Fibroblast of pulmonary artery (primary cell): ENCODE measurements at regions not wholly inside any gene's neighbourhood (a gene's known extent, or its start where the extent isn't known, plus 50 kb on each side); places are given as distances from the start of the nearest gene placed in this dataset.
"Not testable (repeated sequence)": the region's sequence is repeated elsewhere in the genome, so short reads cannot be mapped to it uniquely, and the experiment has no call there.

Experiments used
- DNase-seq: peaks from one replicate; pipeline ENCODE4 v3.0.0-alpha.2; 2010; ENCODE audit warnings: low read depth
- H3K4me3 ChIP-seq: replicated peaks from 2 replicates; pipeline ENCODE4 v1.5.1; 2011; ENCODE audit warnings: low read depth, mild to moderate bottlenecking, control low read depth, low read length, moderate library complexity
- CTCF ChIP-seq: IDR thresholded peaks from 2 replicates; pipeline ENCODE4 v1.5.1; 2011; ENCODE audit warnings: mild to moderate bottlenecking, control low read depth, low read length, inconsistent platforms; ENCODE audit errors: missing control alignments

- no peak for DNase-seq
- H3K4me3 ChIP-seq = no peak overlapping the region
- TF ChIP-seq CTCF = no peak
Observed at GRCh38 chr9:110021891-110022290, 186.1 kb downstream of the C9orf152 start.

- H3K4me3 ChIP-seq, DNase-seq: not testable (repeated sequence)
Observed at GRCh38 chr9:110023221-110023620, 184.7 kb downstream of the C9orf152 start.

DNA sequence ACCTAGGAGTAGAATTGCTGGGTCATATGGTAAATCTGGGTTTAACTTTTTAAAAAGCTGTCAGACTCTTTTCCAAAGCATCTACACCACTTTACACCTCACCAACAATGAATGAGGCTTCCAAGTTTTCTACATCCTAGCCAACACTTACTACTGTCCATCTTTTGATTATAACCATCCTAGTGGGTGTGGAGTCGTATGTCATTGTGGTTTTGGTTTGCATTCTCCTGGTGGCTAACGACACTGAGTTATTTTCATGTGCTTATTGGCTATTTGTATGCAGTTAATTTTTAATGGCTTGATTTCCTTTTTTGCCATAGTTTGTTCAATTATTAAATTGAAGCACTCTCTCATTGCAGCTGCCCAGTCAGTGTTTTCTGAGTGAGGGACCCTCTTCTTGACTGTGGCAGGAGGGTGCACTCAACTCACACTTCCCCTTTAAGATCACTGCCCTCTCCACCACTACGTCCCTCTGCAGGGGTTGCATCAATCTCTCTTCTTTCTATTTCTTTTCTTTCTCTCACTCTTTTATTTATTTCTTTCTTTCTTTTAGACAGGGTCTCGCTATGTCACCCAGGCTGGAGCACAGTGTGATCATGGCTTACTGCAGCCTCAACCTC lies 182.3 kb downstream of the C9orf152 start:
- no peak for TF ChIP-seq CTCF
- H3K4me3 ChIP-seq = no peak overlapping the region
- DNase-seq = no peak

GRCh38 chr9:110027671-110028081 lies 180.3 kb downstream of the C9orf152 start:
- no peak for TF ChIP-seq CTCF
- DNase-seq = peak; percentile 92
- no peak overlapping the region for H3K4me3 ChIP-seq

GRCh38 chr9:110028271-110028670 lies 179.7 kb downstream of the C9orf152 start:
- no peak for TF ChIP-seq CTCF
- DNase-seq = no peak
- H3K4me3 ChIP-seq = no peak overlapping the region

DNA sequence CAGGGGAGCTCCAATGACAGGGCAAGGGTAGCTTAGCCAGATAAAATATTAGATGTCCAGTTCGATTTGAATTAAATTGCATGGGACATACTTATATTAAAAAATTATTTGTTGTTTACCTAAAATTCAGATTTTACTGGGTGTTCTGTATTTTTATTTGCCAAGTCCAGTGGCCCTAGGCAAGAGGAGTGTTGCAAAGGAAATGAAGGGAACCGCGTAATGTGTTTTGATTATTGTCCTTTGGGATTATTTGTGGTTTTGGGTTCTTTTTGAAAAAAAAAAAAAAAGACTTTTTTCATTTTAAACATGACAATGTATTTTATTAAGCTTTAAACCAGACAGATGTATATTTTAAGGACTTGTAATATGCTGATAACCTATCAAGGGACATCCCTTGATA lies 179.3 kb downstream of the C9orf152 start:
- TF ChIP-seq CTCF = no peak
- H3K4me3 ChIP-seq = no peak overlapping the region
- no peak for DNase-seq

GRCh38 chr9:110029429-110029955 lies 178.5 kb downstream of the C9orf152 start:
- no peak for TF ChIP-seq CTCF
- no peak overlapping the region for H3K4me3 ChIP-seq
- peak; percentile 98 for DNase-seq
